ENCODE measurements at regions not wholly inside any gene's neighbourhood (a gene's known extent, or its start where the extent isn't known, plus 50 kb on each side); places are given as distances from the start of the nearest gene placed in this dataset.

GRCh38 chr6:44606504-44606903 lies 219.0 kb downstream of the CDC5L start:
- TF ChIP-seq EZH2 (IDR thresholded peaks at IDR 0.05; ENCODE audit: borderline replicate concordance, low read depth, low read length, severe bottlenecking) (no peak), CTCF (IDR thresholded peaks at IDR 0.05; ENCODE audit: borderline replicate concordance, extremely low read depth, low read length, poor library complexity, severe bottlenecking) (no peak)
